SK-N-SH (cell line): ENCODE measurements at regions not wholly inside any gene's neighbourhood (a gene's known extent, or its start where the extent isn't known, plus 50 kb on each side); places are given as distances from the start of the nearest gene placed in this dataset.

Source experiments
- CTCF ChIP-seq: fragments of 200-600 bp; sonication (generic); IDR thresholded peaks from 2 replicates; pipeline ENCODE4 v1.6.1; 2017; ENCODE audit warnings: antibody characterized with exemption, mild to moderate bottlenecking, moderate library complexity
- ELF1 ChIP-seq: IDR thresholded peaks from 2 replicates; pipeline ENCODE4 v1.4.0; 2012
- FOXJ3 ChIP-seq: sonication (generic); formaldehyde crosslinking; IDR thresholded peaks from 2 replicates; pipeline ENCODE4 v1.5.1; 2020; ENCODE audit warnings: mild to moderate bottlenecking, missing genetic modification reagents
- PBX3 ChIP-seq: IDR thresholded peaks from 2 replicates; pipeline ENCODE4; 2012
- POLR2AphosphoS5 ChIP-seq: IDR thresholded peaks from 2 replicates; pipeline ENCODE4 v1.6.1; 2012; ENCODE audit warnings: low read depth, low read length
- RAD21 ChIP-seq: IDR thresholded peaks from 2 replicates; pipeline ENCODE4 v1.6.1; 2012; ENCODE audit warnings: mild to moderate bottlenecking, low read length
- REST ChIP-seq: IDR thresholded peaks from 2 replicates; pipeline ENCODE4 v1.6.1; 2012; ENCODE audit warnings: mild to moderate bottlenecking, low read depth, low read length, moderate library complexity

- TF ChIP-seq REST, result no peak
- no peak for TF ChIP-seq CTCF
- no peak for TF ChIP-seq FOXJ3 (CRISPR knock-in tag)
- TF ChIP-seq RAD21, result no peak
- TF ChIP-seq ELF1, result no peak
- TF ChIP-seq POLR2AphosphoS5, result no peak
- no peak for TF ChIP-seq PBX3
Measured at GRCh38 chr3:101068876-101069606, 75.8 kb upstream of the ABI3BP start.
